K562 (cell line): ENCODE measurements at regions not wholly inside any gene's neighbourhood (a gene's known extent, or its start where the extent isn't known, plus 50 kb on each side); places are given as distances from the start of the nearest gene placed in this dataset.

Experiments used
- CEBPZ ChIP-seq: fragments of 150-350 bp; IDR thresholded peaks from 2 replicates; pipeline ENCODE4 v1.6.1; 2014; ENCODE audit warnings: low read depth, mild to moderate bottlenecking, low read length, borderline replicate concordance
- CHD2 ChIP-seq: IDR thresholded peaks from 2 replicates; pipeline ENCODE4 v1.6.1; 2011; ENCODE audit warnings: low read depth, low read length
- EP300 ChIP-seq: IDR thresholded peaks from 2 replicates; pipeline ENCODE4 v1.6.1; 2012; ENCODE audit warnings: low read length, improper control_type of control experiment
- FOXK1 ChIP-seq: sonication (generic); formaldehyde crosslinking; IDR thresholded peaks from 2 replicates; pipeline ENCODE4 v1.8.0; 2022; ENCODE audit warnings: missing genetic modification reagents, mild to moderate bottlenecking, borderline replicate concordance
- GATAD2A ChIP-seq: fragments of 450-650 bp; IDR thresholded peaks from 2 replicates; pipeline ENCODE4 v1.6.1; 2017
- HSF4 ChIP-seq: fragments of 250-450 bp; sonication (Bioruptor Pico); IDR thresholded peaks from 2 replicates; pipeline ENCODE4 v2.1.2; 2022; ENCODE audit warnings: mild to moderate bottlenecking, moderate library complexity, borderline replicate concordance
- NKRF ChIP-seq: fragments of 450-650 bp; IDR thresholded peaks from 2 replicates; pipeline ENCODE4 v1.6.1; 2016; ENCODE audit warnings: borderline replicate concordance
- ZFP36 ChIP-seq: fragments of 150-350 bp; IDR thresholded peaks from 2 replicates; pipeline ENCODE4 v1.6.1; 2018; ENCODE audit warnings: low read length, low read depth; ENCODE audit not compliant: partially characterized antibody
- ZHX1 ChIP-seq: fragments of 150-350 bp; conservative IDR thresholded peaks from 2 replicates; pipeline ENCODE4 v1.6.1; 2014; ENCODE audit warnings: low read length
- ZNF408 ChIP-seq: fragments of 250-450 bp; sonication (Bioruptor Pico); IDR thresholded peaks from 2 replicates; pipeline ENCODE4 v1.4.0; 2020; ENCODE audit warnings: low read depth, mild to moderate bottlenecking, moderate library complexity
- TF ChIP-seq, protein P1 (sequence below), 3 experiments: IDR thresholded peaks in 2 of 3; conservative IDR thresholded peaks in 1 of 3; 2 replicates each; pipeline ENCODE4 v1.5.1; 2011 to 2012; ENCODE audit warnings: low read length in 3 of 3, mild to moderate bottlenecking in 3 of 3, control low read depth in 2 of 3, improper control_type of control experiment in 1 of 3, inconsistent platforms in 1 of 3, low read depth in 1 of 3, mixed read lengths in 1 of 3, moderate library complexity in 1 of 3; ENCODE audit not compliant: insufficient read depth in 2 of 3
- TF ChIP-seq, protein P2 (sequence below): sonication (generic); formaldehyde crosslinking; IDR thresholded peaks from 2 replicates; pipeline ENCODE4 v1.5.0; 2020; ENCODE audit warnings: missing genetic modification reagents
- TF ChIP-seq, protein P3 (sequence below): sonication (generic); formaldehyde crosslinking; IDR thresholded peaks from 2 replicates; pipeline ENCODE4 v1.9.0; 2022; ENCODE audit warnings: mild to moderate bottlenecking, missing genetic modification reagents

GRCh38 chr9:747567-747966 lies 93.9 kb upstream of the DMRT1 start:
- TF ChIP-seq ZFP36: no peak
- TF ChIP-seq CHD2: no peak
- TF ChIP-seq ZHX1: no peak
- no peak for TF ChIP-seq NKRF
- TF ChIP-seq, protein P1, sequence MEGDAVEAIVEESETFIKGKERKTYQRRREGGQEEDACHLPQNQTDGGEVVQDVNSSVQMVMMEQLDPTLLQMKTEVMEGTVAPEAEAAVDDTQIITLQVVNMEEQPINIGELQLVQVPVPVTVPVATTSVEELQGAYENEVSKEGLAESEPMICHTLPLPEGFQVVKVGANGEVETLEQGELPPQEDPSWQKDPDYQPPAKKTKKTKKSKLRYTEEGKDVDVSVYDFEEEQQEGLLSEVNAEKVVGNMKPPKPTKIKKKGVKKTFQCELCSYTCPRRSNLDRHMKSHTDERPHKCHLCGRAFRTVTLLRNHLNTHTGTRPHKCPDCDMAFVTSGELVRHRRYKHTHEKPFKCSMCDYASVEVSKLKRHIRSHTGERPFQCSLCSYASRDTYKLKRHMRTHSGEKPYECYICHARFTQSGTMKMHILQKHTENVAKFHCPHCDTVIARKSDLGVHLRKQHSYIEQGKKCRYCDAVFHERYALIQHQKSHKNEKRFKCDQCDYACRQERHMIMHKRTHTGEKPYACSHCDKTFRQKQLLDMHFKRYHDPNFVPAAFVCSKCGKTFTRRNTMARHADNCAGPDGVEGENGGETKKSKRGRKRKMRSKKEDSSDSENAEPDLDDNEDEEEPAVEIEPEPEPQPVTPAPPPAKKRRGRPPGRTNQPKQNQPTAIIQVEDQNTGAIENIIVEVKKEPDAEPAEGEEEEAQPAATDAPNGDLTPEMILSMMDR (IDR thresholded peaks at IDR 0.05 in 2 of 3, conservative IDR thresholded peaks at IDR 0.05 in 1 of 3; ENCODE audit: insufficient read depth in 2 of 3, low read depth in 1 of 3, low read length in 3 of 3): no peak
- TF ChIP-seq EP300: no peak
- TF ChIP-seq CEBPZ: no peak
- TF ChIP-seq, protein P2, sequence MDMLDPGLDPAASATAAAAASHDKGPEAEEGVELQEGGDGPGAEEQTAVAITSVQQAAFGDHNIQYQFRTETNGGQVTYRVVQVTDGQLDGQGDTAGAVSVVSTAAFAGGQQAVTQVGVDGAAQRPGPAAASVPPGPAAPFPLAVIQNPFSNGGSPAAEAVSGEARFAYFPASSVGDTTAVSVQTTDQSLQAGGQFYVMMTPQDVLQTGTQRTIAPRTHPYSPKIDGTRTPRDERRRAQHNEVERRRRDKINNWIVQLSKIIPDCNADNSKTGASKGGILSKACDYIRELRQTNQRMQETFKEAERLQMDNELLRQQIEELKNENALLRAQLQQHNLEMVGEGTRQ (CRISPR knock-in tag): no peak
- no peak for TF ChIP-seq ZNF408
- no peak for TF ChIP-seq FOXK1 (CRISPR knock-in tag)
- TF ChIP-seq HSF4 (CRISPR knock-in tag): no peak
- no peak for TF ChIP-seq GATAD2A
- TF ChIP-seq, protein P3, sequence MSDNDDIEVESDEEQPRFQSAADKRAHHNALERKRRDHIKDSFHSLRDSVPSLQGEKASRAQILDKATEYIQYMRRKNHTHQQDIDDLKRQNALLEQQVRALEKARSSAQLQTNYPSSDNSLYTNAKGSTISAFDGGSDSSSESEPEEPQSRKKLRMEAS: no peak
